ENCODE measurements at regions not wholly inside any gene's neighbourhood (a gene's known extent, or its start where the extent isn't known, plus 50 kb on each side); places are given as distances from the start of the nearest gene placed in this dataset.

DNA sequence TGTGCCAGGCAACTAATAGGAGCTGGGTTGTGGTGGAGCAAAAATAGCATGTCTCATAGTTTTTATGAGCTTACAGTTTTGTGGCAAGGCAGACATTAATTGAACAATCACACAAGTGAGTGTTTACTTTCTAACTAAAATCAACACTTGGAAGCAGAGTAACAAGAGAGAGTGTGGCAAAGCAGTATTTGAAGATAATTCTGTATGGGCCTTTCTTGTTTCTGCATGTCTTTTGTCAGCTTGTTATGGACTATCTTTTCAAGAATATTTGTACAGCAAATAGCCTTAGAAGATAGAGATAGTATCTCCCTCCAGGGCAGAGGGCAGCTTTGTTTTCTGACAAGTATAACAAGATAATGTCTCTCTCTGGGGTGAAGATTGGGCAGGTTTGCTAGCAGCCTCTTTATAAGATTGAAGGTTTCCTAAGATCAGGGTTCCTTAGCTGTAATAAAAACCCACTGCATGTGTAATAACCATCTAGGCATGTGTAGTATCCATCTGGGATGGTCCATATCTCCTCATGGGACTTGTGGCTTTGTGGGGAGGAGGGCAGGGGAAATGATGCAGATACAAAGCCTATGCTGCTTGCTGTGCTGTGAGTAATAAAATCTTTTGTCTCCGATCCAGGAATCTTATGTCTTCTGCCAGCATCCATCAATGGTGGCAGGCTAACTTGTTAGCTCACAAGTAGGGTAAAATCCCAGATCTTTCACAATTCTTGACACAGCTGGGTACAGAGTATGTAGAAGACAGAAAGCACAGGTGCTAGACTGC, 479.9 kb downstream of the KDM4C start:
- ChIA-PET POLR2A (no interaction called here), CTCF (interaction anchor here (0.7 to 0.9 kb wide), 2 partner anchors 28 to 185 kb away, joined by 3 to 6 read pairs; no protein-coding TSS in a partner anchor)
- H3K4me3 ChIP-seq (ENCODE audit: low read depth, low read length), result no peak overlapping the region
- no peaks in the 10 kb centered on the region for H3K36me3 ChIP-seq (ENCODE audit: control insufficient read depth in 2 of 2, insufficient read depth in 1 of 2, low read length in 2 of 2)
- 0 out of 2 replicates have a peak, but pooled peaks cover 4% of the 10 kb centered on the region for H3K4me1 ChIP-seq (ENCODE audit: control insufficient read depth, insufficient read depth, low read length)
- H3K9me3 ChIP-seq (ENCODE audit: control insufficient read depth, insufficient read depth, low read depth, low read length), result no peaks in the 10 kb centered on the region
- 0 out of 2 replicates have a peak overlapping the region, but pooled peaks have one; percentile 0 for H3K27ac ChIP-seq (ENCODE audit: extremely low read depth, low read depth, low read length)
- no peak for TF ChIP-seq ZNF549 (tag by site-specific recombination; IDR thresholded peaks at IDR 0.05)
- peak; percentile 38; the same call in 1 of the 2 replicates for TF ChIP-seq TRIM28 (IDR thresholded peaks at IDR 0.05; ENCODE audit: borderline replicate concordance, low read length)
- TF ChIP-seq SALL2 (tag by site-specific recombination; IDR thresholded peaks at IDR 0.05; ENCODE audit: borderline replicate concordance), result no peak
- no peak for TF ChIP-seq ZBTB44 (tag by site-specific recombination; IDR thresholded peaks at IDR 0.05)
- peak; percentile 82; the same call in 1 of the 2 replicates for TF ChIP-seq TCF7L2 (IDR thresholded peaks at IDR 0.05; ENCODE audit: borderline replicate concordance, low read depth, low read length)
- no peak for TF ChIP-seq ZNF529 (tag by site-specific recombination; IDR thresholded peaks at IDR 0.05; ENCODE audit: insufficient replicate concordance)
- TF ChIP-seq OSR2 (tag by site-specific recombination; IDR thresholded peaks at IDR 0.05), result peak; percentile 46; the same call in 1 of the 2 replicates
- peak; percentile 84 for TF ChIP-seq SETDB1 (IDR thresholded peaks at IDR 0.05; ENCODE audit: insufficient read length, low read length)
- TF ChIP-seq WT1 (tag by site-specific recombination; IDR thresholded peaks at IDR 0.05), result peak; percentile 32; the same call in 1 of the 2 replicates
- TF ChIP-seq OVOL3 (tag by site-specific recombination; IDR thresholded peaks at IDR 0.05), result 0 out of 2 replicates have a peak, but pooled peaks have one; percentile 14
- TF ChIP-seq ZNF26 (tag by site-specific recombination; IDR thresholded peaks at IDR 0.05), result no peak
- no peak for TF ChIP-seq ZBTB21 (tag by site-specific recombination; IDR thresholded peaks at IDR 0.05)
- no peak for TF ChIP-seq ZNF501 (tag by site-specific recombination; IDR thresholded peaks at IDR 0.05)
- TF ChIP-seq, protein P1, sequence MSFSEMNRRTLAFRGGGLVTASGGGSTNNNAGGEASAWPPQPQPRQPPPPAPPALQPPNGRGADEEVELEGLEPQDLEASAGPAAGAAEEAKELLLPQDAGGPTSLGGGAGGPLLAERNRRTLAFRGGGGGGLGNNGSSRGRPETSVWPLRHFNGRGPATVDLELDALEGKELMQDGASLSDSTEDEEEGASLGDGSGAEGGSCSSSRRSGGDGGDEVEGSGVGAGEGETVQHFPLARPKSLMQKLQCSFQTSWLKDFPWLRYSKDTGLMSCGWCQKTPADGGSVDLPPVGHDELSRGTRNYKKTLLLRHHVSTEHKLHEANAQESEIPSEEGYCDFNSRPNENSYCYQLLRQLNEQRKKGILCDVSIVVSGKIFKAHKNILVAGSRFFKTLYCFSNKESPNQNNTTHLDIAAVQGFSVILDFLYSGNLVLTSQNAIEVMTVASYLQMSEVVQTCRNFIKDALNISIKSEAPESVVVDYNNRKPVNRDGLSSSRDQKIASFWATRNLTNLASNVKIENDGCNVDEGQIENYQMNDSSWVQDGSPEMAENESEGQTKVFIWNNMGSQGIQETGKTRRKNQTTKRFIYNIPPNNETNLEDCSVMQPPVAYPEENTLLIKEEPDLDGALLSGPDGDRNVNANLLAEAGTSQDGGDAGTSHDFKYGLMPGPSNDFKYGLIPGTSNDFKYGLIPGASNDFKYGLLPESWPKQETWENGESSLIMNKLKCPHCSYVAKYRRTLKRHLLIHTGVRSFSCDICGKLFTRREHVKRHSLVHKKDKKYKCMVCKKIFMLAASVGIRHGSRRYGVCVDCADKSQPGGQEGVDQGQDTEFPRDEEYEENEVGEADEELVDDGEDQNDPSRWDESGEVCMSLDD (tag by site-specific recombination; IDR thresholded peaks at IDR 0.05), result no peak
- no peak for TF ChIP-seq SCRT1 (tag by site-specific recombination; IDR thresholded peaks at IDR 0.05; ENCODE audit: borderline replicate concordance)
- peak; percentile 89 for TF ChIP-seq FEZF1 (tag by site-specific recombination; IDR thresholded peaks at IDR 0.05)
- TF ChIP-seq ZNF747 (tag by site-specific recombination; IDR thresholded peaks at IDR 0.05), result no peak

DNA sequence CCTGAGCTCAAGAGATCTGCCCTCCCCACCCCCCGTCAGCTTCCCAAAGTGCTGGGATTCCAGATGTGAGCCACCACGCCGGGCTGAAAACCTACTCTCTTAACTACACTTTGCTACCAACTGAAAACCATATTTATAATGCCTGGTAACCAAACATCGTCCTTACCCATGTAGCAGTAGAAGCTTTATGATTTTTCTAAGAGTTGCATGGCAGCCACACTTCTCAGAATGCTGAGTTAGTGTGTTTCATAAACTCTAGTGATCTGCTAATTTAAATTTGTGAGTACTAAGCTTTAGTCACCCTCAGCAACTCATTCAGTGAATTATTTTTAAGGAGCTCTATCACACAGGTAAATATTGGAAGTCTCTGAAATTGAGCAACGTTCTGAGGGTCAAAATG, 478.4 kb downstream of the KDM4C start:
- no peak overlapping the region for H3K4me3 ChIP-seq (ENCODE audit: low read depth, low read length)
- H3K9me3 ChIP-seq (ENCODE audit: control insufficient read depth, insufficient read depth, low read depth, low read length), result no peaks in the 10 kb centered on the region
- 0 out of 2 replicates have a peak, but pooled peaks cover 4% of the 10 kb centered on the region for H3K4me1 ChIP-seq (ENCODE audit: control insufficient read depth, insufficient read depth, low read length)
- CTCF ChIA-PET, result interaction anchor here (0.6 kb wide), 1 partner anchor 131 kb away, joined by 3 read pairs; no protein-coding TSS in a partner anchor
- H3K27ac ChIP-seq (ENCODE audit: extremely low read depth, low read depth, low read length), result no peak overlapping the region
- H3K36me3 ChIP-seq (ENCODE audit: control insufficient read depth in 2 of 2, insufficient read depth in 1 of 2, low read length in 2 of 2), result no peaks in the 10 kb centered on the region
- POLR2A ChIA-PET, result no interaction called here
- TF ChIP-seq, protein P2, sequence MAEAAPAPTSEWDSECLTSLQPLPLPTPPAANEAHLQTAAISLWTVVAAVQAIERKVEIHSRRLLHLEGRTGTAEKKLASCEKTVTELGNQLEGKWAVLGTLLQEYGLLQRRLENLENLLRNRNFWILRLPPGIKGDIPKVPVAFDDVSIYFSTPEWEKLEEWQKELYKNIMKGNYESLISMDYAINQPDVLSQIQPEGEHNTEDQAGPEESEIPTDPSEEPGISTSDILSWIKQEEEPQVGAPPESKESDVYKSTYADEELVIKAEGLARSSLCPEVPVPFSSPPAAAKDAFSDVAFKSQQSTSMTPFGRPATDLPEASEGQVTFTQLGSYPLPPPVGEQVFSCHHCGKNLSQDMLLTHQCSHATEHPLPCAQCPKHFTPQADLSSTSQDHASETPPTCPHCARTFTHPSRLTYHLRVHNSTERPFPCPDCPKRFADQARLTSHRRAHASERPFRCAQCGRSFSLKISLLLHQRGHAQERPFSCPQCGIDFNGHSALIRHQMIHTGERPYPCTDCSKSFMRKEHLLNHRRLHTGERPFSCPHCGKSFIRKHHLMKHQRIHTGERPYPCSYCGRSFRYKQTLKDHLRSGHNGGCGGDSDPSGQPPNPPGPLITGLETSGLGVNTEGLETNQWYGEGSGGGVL (tag by site-specific recombination; IDR thresholded peaks at IDR 0.05), result no peak
- no peak for TF ChIP-seq YY2 (tag by site-specific recombination; IDR thresholded peaks at IDR 0.05)
- no peak for TF ChIP-seq ZNF701 (tag by site-specific recombination; IDR thresholded peaks at IDR 0.05)
- no peak for TF ChIP-seq ZNF121 (tag by site-specific recombination; IDR thresholded peaks at IDR 0.05)
- no peak for TF ChIP-seq ZNF140 (tag by site-specific recombination; IDR thresholded peaks at IDR 0.05)
- no peak for TF ChIP-seq ZNF350 (tag by site-specific recombination; IDR thresholded peaks at IDR 0.05)
- TF ChIP-seq PATZ1 (tag by site-specific recombination; IDR thresholded peaks at IDR 0.05), result no peak
- TF ChIP-seq SALL2 (tag by site-specific recombination; IDR thresholded peaks at IDR 0.05; ENCODE audit: borderline replicate concordance), result no peak
- TF ChIP-seq ZNF394 (tag by site-specific recombination; IDR thresholded peaks at IDR 0.05; ENCODE audit: borderline replicate concordance), result no peak

All from HEK293 (cell line).